Right lobe of liver (tissue), 4 donors: ENCODE measurements at regions not wholly inside any gene's neighbourhood (a gene's known extent, or its start where the extent isn't known, plus 50 kb on each side); places are given as distances from the start of the nearest gene placed in this dataset.

ENCODE experiments used
- CTCF ChIP-seq, 4 donors: fragments of 200-600 bp in 3 of 4; fragments of 450-650 bp in 1 of 4; IDR thresholded peaks; one replicate each; pipeline versions ENCODE4 v1.5.1 to v1.8.0; 2016 to 2022; ENCODE audit warnings: antibody characterized with exemption in 4 of 4, mild to moderate bottlenecking in 2 of 4
- POLR2A ChIP-seq: fragments of 450-650 bp; IDR thresholded peaks from one replicate; pipeline ENCODE4 v1.6.1; 2017; ENCODE audit warnings: antibody characterized with exemption, mild to moderate bottlenecking
- donor health status: DM: no; HTN: no; CAD: no.
- donor health status: DM: no; HTN: no; CAD: no.
- donor health status: DM: no; HTN: yes; CAD: no.

DNA sequence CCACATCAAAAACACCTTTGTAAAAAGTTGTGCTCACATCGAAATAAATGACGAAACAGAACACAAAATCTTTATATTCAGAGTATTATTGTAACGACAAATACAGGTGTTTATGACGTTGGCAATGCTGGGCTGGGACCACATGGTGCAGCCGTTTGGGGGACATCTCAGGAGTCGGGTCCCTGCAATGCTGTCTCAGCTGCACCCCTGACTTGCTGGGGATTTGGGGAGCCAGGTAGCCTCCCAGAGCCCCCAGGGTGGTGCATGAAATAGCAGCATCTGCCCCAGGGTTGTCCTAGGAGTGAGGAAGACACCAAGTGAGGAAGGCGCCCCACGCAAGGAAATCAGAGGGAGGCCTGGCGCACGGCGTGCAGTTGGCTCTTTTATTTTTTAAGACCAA, 1526.8 kb downstream of the BRD1 start:
- no peak for TF ChIP-seq CTCF (IDR thresholded peaks at IDR 0.05)
- TF ChIP-seq POLR2A, result no peak
